Left hindlimb (tissue), 1 donor: ENCODE measurements at regions not wholly inside any gene's neighbourhood (a gene's known extent, or its start where the extent isn't known, plus 50 kb on each side); places are given as distances from the start of the nearest gene placed in this dataset.
"Not testable (repeated sequence)": the region's sequence is repeated elsewhere in the genome, so short reads cannot be mapped to it uniquely, and the experiment has no call there.

ENCODE experiments used
- DNase-seq: peaks from one replicate; pipeline ENCODE4 v3.0.0-alpha.2; 2018

DNA sequence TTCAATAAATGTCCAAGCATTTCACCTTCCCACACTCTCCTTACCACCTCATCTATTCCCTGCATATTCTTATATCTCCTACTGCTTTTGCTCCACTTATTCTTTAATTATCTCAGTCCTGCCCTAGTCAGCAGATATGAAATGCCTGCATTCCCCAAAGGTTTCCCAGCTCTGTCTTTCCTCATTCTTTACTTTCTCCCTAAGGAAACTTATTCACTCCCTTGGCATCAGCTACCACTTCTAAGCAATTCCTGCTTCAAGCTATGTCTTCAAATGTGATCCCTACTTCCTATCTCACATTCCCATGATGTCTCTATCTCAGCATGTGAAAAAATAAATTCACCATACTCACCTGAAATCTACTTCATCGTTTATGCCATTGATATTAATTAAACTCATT lies 111.8 kb downstream of the CAPZA3 start:
- DNase-seq, result no peak

DNA sequence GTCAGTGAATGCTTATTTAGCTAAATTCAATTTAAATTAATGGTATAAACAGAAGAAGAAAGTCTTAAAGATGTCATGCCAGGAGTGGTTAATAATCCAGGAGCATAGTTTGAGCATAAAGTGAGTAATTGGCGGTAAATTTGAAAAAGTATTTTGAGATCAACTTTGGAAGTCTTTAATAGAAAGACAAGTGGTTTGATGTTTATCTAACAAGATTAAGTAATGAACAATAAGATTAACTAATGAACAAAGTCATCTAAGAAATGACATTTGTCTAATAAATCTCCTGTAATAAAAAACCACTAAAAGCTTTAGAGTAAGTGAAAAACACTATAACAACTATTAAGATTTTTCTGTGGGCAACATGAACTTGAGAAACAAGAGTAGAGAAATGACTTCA lies 112.8 kb downstream of the CAPZA3 start:
- DNase-seq, result no peak

DNA sequence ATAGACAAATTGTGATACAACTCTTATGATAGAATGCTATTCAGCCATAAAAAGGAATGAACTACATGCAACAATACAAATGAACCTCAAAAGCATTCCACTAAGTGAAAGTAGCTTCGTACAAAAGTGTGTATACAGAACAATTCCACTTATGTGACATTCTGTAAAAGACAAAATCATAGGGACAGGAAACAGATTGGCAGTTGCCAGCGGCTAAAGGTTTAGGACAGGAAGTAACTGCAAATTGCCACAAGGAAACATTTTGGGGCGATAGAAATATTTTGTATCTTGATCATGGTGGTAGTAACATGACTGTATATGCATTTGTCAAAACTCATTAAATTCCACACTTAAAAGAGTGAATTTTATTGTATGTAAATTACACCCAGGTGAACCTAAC lies 113.4 kb downstream of the CAPZA3 start:
- no peak for DNase-seq

DNA sequence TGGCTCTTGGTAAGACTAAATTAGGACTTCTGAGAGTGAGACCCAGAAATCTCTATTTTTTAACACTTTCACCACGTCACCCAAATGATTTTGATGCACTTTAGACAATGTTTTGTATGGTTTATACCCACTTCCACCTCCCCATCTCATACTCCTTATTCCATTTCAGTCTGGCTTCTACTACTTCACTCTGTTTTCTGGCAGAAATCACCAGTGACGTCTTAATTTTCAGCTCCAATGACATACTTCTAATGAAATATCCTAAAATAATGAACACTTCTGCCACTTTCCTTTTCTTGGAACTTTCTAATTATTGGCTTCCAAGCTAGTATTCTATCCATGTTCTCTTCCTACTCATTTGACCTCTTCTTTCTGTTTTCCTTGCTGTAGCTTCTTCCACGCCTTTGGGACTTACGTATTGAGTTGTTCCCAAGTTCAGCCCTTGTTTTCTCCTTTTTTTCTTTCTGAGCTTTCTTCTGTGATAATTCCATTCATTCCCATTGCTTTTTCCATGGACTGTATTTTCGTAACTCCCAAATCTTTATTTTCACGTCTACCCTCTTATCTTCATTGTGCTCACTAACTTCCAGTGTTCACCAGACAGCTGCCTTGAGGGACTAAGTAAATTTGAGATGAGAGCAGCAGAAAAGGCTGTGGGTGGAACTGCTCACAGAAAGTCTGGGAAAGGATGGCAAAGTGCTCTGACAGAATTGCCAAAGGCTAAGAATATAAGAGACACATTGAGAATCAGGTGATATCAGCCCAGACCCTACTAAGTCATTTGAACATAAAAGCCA lies 115.8 kb downstream of the CAPZA3 start:
- no peak for DNase-seq

DNA sequence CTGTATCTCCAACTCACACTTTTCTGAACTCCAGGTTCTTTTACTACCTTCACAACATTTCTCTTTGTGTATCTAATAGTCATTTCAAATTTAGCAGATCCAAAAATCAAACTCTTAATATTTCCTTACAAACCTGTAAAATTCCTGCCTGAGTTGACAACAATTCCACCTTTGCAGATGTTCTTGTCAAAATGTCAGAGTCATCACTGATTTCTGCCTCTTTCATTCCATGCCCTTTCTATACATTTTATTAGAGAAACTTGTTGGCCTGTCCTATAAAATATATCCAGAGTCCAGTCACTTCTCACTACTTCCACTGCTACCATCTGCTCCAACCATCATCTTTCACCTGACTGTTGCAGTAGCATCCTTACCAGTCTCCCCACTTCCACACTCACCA lies 119.7 kb downstream of the CAPZA3 start:
- no peak for DNase-seq

DNA sequence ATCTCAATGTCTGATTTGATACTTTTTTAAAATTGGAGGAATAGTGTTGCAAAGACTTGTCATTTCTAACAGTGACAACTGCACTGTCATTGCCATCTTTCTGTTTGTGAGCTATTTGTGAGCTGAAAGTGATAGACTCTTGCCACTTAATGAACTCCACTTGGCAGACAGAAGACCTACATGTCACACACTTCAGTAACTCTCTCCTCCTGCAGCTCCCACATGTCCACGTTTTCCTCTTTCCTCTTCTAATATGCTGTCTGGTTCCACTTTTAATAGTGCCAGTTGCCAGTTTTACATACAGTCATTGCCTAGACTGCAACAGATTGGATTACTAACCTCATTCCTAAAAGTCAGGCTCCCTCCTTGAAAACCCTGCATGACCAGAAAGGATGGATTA lies 121.5 kb downstream of the CAPZA3 start:
- DNase-seq, result no peak

DNA sequence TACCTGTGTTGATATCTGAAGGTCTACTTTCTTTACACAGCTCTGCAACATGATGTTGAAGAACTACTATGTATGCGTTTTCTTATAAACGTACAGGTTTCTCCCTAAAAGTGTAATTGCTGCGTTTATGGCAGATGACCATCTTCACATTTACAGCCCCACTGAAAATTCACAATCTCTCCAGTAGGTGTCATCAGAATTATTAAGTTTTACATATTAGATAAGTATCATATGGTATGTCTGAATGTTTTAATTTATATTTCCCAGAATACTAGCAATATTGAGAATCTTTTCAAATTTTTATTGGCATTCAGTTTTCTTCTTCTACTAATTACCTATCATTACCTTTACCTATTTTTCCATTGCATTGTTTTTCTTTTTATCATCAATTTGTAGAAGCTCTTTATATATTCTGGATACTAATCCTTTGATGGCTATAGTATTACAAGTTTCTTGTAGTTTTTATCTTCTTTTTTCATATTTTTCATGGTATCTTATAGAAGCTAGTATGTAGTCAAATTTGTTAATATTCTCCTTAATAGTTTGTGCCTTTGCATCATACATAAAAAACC lies 123.5 kb downstream of the CAPZA3 start:
- no peak for DNase-seq

DNA sequence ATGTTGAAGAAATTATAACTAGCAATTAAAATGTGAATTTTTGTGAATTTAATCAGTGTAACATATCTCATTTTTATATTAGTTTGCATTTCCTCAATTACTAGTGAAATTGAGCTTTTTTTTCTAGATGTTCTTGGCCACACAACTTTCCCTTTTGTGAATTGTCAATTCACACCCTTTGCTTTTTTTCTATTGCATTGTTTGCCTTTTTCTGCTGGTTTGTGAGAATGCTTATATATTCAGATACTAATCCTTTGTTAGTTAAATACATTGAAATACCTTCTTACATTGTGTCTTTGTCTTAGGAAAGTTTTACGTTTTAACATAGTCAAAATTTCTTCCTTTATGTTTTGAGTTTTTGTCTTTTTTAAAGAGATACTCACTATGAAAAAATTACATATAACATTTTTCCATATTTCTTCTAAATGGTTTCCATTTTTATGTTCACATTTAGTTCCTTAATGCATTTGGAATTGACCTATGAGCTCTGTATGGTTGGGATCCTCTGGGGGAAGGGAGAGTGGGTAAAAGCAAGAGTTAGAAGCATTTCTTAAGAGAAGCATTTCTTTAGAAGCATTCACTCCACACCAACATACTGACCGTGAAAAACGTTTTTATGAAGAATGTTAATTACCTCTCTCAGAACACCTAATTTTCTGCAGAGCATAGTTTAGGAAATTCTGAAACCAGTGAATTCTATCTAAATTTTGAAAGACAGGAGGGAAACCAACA lies 126.0 kb downstream of the CAPZA3 start:
- no peak for DNase-seq

DNA sequence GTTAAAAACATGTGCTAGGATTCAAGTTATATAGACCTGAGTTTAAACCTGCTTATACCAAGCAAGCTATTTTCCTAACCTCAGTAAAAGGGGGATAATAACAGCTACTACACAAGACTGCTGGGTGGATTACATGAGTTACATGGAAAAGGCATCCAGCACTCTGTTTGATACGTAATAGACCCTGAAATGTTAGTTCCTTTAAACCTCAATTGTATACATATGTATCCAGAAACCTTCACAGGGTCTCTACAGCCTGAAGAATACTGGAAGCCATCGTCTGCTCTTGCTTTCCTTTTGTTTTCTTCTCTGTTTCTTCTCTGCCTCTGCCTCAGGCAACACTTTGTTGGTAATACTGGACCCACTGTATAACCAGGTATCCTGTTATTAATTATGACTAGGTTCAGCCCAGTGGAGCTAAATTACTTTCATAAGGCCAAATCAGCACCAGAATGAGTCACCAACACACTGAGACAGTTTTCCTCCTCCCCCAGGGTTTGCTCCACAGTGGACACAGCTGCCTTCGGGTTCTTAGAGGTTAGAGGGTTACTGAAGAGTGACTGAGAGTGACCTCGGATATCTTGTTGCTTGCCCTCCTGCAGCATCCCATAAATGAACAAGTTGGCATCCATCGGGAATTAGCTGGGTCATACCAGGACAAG lies 127.1 kb downstream of the CAPZA3 start:
- DNase-seq, result no peak

DNA sequence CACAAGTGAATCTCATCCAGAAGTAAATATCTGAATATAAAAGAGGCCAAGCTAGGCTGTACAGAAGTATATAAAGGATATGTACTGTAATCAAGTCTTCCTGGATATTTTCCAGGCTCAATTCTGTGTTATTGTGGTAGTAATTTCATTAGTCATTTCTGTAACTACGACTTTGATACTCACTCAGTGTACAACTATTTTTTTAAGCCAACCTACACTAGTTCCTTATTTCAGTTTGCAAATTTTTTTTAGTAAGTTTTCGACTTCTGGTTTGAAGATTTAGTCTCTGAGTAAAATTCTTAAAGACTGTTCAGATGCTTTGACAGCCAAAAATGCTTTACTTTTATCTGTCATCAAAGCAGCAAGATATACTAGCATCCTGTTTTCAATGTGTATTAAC lies 130.8 kb downstream of the CAPZA3 start:
- DNase-seq, result no peak

DNA sequence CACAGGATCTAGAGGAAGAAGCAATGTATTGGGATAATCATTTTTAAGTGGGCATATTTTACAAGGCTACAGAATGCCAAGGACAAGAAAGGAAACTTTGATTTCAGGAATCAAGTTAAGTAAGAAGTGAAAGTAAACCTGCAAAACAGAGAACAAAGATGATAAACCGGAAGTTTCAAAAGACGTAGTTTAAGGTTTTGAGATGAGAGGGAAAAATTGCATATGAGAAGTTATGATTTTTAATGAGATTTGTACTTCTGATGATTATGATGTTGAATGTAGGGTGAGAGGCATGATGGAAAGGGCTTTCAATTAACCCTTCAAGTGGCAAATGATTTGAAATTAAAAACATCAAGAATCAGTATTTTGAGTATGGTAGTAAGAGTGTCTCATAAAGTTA lies 134.9 kb downstream of the CAPZA3 start:
- no peak for DNase-seq

DNA sequence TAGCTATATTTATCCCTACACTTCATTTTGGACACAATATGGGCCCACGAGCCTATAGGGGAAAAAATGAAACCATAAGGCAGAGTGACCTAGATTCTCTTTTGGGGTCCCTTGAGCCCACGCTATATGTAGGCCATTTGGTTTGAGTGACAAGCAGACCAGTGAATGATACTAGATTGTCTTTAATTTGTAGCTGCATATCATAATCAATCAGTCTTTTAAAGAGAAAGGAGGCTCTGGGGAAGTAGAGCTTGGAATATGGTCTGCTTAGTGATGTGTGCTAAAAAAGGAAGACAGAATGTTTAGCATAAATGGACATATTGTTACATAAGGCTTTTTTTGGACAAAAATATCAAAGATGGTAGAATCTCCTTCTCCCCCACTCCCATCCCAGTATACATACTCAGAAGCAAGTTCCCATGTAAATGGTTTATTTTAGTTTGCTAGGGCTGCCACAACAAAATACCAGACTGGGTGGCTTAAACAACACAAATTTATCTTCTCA lies 140.8 kb downstream of the CAPZA3 start:
- DNase-seq, result no peak

DNA sequence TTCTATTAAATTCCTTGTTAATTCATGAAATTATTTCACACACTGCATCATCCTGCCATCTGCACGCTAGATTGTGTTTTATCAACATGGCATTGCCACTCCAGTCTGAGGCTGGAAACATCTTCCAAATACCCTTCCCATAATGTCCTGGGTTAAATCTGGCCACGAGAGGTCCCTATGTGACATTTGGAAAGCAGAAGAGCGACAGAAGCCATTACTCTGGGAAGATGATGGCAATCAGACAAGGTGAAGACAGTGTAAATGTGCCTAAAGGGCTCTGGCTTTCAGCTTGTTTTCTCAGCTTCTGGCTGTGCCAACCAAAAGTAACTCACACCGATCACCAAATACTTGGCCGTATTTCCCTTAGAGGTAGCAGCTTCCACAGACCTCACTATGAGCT lies 144.8 kb downstream of the CAPZA3 start:
- DNase-seq, result no peak

DNA sequence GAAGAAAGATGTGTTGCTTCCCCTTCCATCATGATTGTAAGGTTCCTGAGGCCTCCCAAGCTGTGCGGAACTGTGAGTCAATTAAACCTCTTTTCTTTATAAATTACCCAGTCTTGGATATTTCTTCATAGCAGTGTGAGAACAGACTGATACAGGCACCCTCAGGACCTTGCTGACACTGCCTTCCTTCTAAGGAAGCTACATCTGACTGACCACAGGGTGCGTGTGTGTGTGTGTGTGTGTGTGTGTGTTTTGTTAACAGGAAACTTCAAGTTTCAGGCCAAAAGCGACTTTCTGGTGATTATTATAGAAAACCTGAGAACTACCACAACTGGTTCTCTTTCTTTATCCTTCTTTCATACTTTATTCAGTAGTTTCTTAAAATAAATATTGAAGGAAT lies 149.0 kb downstream of the CAPZA3 start:
- DNase-seq, result no peak

DNA sequence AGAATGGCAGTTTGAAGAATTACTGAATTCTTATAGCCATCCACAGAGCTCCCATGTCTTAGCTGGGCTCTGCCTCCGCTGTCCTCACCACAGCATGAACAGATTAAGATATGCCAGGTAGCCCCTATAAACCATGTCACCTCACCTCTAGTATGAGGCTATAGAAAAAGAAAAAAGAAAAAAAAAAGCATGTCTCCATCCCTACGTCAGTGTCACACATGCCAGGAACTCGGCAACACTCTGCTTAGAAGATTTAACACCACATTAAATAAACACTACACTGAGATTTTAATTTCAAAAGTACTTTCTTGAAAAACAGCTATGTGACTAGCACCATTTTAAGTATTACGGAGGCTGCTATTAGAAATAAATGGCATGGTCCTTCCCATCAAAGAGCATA lies 149.4 kb downstream of the CAPZA3 start:
- no peak for DNase-seq

DNA sequence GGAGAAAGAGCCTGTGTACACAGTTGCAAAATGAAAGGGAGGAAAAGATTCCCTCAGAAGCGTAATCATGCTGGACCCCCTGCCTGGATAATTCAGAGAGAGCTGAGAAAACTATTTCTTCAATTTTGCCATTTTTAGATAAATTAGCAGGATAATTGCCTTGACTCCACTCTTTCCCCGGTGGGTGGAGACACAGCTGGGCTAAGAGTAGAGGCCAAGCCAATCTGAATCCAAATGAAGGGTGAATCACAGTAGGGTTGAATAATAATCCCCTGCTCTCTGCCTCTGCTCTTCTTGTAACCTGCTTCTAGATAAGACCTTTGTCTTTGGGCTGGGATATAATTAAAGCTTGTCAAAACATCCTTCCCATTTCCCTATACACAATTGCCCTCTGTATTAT lies 150.1 kb downstream of the CAPZA3 start:
- DNase-seq, result no peak

DNA sequence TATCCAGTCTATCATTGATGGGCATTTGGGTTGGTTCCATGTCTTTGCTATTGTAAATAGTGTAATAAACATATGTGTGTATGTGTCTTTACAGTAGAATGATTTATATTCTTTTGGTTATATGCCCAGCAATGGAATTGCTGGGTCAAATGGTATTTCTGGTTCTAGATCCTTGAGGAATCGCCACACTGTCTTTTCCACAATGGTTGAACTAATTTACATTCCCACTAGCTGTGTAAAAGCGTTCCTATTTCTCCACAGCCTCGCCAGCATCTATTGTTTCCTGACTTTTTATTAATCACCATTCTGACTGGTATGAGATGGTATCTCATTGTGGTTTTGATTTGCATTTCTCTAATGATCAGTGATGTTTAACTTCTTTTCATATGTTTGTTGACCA lies 152.7 kb downstream of the CAPZA3 start:
- not testable (repeated sequence) for DNase-seq

DNA sequence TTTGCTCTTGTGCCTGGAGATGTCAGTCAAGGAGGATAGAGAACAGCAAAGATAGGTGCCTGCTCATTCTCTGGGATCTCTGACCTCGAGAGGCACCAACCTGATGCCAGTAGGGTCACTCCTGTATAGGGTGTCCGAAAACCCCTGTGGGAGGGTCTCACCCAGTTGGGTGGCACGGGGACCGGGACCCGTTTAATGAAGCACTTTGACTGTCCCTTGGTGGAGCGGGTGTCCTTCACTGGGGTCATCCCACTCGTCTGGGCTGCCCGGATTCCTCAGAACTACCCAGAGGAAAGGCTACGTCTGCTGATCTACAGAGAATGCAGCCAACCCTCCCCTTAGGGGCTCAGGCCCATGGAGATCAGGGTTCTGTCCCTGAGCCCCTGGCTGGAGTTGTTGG lies 157.6 kb downstream of the CAPZA3 start:
- no peak for DNase-seq

DNA sequence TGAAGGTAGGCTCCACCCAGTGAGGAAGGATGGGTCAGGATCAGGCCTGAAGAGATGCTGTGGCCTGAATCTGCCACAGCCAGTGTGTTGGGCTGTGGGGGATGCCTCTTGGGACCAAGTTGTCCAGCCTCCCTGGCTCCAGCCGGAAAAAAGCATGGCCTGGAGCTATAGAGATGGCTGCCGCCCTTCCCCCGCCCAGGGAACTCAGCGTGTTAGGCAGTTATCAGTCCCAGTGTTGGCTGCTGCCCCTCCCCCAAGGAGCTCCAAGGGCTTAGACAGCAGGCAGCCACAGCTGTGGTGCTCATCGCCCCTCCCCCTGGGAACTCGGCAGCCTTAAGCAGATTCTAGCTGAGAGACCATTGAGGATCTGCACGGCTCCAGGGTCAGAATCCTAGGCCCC lies 158.0 kb downstream of the CAPZA3 start:
- DNase-seq, result no peak

DNA sequence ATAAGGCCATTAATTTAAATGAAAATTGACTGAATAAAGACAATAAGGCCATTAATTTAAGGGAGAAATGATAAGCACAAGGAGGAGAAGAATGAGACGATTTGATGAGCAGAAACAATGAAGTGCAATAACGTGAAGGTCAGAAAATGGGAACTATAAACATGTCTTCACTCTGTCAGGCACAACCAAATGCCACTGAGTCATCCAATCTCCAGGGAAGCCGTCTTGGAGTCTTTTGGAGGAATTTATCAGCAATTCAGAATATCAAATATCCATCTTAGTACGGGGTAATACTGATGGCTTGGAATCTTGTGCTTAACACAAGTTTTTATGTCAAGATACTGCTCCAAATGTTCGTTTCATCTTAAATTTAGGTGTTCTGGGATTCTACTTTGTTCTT lies 159.9 kb downstream of the CAPZA3 start:
- DNase-seq, result no peak

DNA sequence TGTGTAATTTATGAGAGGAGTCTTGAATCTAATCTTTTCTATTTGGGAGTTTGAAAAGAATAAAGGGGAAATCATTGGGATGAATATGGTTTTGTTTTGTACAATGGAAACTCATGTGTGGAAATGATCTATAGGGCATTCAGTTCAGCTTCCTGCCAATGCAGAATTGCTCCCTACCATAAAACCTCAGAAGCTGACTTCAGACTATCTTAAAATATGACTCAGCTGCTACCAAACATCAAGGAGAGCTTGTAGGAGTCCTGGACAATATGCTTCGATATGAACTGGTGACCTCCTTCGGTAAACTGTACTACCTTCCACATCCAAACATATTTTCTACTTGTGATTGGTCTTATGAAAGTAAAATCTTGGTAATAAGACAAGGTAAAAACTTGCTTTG lies 160.6 kb downstream of the CAPZA3 start:
- no peak for DNase-seq

DNA sequence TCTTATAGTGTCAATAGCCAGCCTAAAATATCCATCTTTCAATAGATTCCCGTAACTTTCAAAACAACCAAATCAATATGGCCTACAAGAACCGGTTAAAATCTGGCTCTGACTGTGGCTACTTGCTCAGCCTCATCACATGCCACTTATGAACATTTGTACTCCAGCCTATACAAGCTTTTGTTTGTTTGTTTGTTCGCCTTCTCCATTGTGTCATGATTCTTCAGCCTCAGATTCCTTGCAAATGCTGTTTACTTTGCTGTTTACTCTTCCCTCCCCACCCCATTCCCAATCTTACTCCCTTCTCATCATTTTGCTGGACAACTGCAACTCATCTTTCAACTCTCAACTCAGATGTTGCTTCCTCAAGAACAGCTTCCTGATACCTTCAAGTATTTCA lies 161.2 kb downstream of the CAPZA3 start:
- DNase-seq, result no peak

DNA sequence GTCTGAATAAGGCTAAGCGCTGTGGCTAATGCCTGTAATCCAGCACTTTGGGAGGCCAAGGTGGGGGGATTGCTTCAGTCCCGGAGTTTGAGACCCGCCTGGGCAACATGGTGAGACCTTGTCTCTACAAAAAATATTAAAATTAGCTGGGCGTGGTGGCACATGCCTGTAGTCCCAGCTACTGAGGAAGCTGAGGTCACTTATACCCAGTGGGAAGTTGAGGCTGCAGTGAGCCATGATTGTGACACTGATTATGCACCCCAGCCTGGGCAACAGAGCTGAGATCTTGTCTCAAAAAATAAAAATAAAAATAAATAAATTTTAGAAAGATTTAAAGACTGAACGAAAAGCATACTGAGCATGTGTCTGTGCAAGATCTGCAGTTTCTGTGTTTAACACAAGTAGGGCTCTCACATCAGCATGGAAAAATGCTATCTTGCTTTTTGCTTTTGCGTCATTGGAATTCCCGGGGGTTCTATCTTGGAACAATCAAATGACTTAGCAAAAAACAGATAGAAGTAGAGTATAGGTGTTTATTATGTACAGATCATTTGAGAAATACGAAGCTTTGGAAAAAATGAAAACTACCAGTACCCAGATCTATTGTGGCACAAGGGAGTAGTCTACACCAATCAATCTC lies 161.9 kb downstream of the CAPZA3 start:
- no peak for DNase-seq
